Endothelial cell of umbilical vein (primary cell): ENCODE measurements at regions not wholly inside any gene's neighbourhood (a gene's known extent, or its start where the extent isn't known, plus 50 kb on each side); places are given as distances from the start of the nearest gene placed in this dataset. TPM values are rescaled to one million over a fixed set of nuclear protein-coding genes. Genes with fewer than 3 reads are reported as not detected.

ENCODE experiments used
- BruUV-seq: library from RNA; stranded (reverse); fragments of 400-500 nt; replicated peaks from 2 replicates; lab custom pipeline; 2021; lab: Mats Ljungman, UMichigan
- CTCF ChIA-PET: fragments of 300-600, 350-600 bp; sonication (Branson Sonifier 250); formaldehyde crosslinking; loops from one replicate; lab custom pipeline; 2021; ENCODE audit warnings: antibody characterized with exemption, inconsistent platforms; lab: Charles Lee
- POLR2A ChIA-PET: fragments of 300-600, 350-600 bp; sonication (Branson Sonifier 250); formaldehyde crosslinking; loops from one replicate; lab custom pipeline; 2021; ENCODE audit warnings: antibody characterized with exemption, inconsistent platforms; lab: Charles Lee
- DNase-seq: peaks from one replicate; pipeline ENCODE4 v3.0.0-alpha.2; 2011; ENCODE audit warnings: low read depth, low spot score
- FAIRE-seq: peaks from 2 replicates; lab custom pipeline; 2011; peaks lifted over from hg19 to GRCh38; lab: Jason Lieb, UNC
- H2AFZ ChIP-seq: 2 replicates; pipeline ENCODE4 v1.6.0; 2012; ENCODE audit warnings: low read depth, low read length, control low read depth, inconsistent platforms
- H3K27ac ChIP-seq: 2 replicates; pipeline ENCODE4 v1.5.1; 2011; ENCODE audit warnings: low read depth, mild to moderate bottlenecking, control low read depth, low read length, moderate library complexity; ENCODE audit not compliant: insufficient read depth
- H3K27me3 ChIP-seq, 2 experiments: 2 replicates each; pipeline versions ENCODE4 v1.6.0 to v1.6.1; 2011; ENCODE audit warnings: low read length in 2 of 2, mixed read lengths in 1 of 2; ENCODE audit not compliant: control insufficient read depth in 2 of 2, insufficient read depth in 2 of 2
- H3K36me3 ChIP-seq, 2 experiments: 2 replicates in 1 of 2; 3 replicates in 1 of 2; pipeline ENCODE4 v1.5.1; 2011; ENCODE audit warnings: low read length in 2 of 2, mild to moderate bottlenecking in 1 of 2, moderate library complexity in 1 of 2; ENCODE audit not compliant: control insufficient read depth in 2 of 2, insufficient read depth in 2 of 2; ENCODE audit errors: extremely low read depth in 1 of 2
- H3K4me1 ChIP-seq: 3 replicates; pipeline ENCODE4 v1.5.1; 2011; ENCODE audit warnings: mild to moderate bottlenecking, low read length; ENCODE audit not compliant: control insufficient read depth, insufficient read depth; ENCODE audit errors: extremely low read depth
- H3K4me2 ChIP-seq: 2 replicates; pipeline ENCODE4 v1.6.1; 2011; ENCODE audit warnings: low read length, control low read depth, mixed read lengths; ENCODE audit not compliant: insufficient read depth
- H3K4me3 ChIP-seq, 3 experiments: fragments of 200-600 bp in 1 of 3; sonication (generic), shearing (Covaris generic) in 1 of 3; replicated peaks in 1 of 3; 2 replicates each; pipeline ENCODE4 v1.5.1; 2011 to 2016; ENCODE audit warnings: control low read depth in 3 of 3, low read length in 3 of 3, mild to moderate bottlenecking in 2 of 3, inconsistent platforms in 1 of 3, low read depth in 1 of 3, moderate library complexity in 1 of 3; ENCODE audit not compliant: insufficient read depth in 1 of 3
- H3K79me2 ChIP-seq: 2 replicates; pipeline ENCODE4 v1.6.0; 2012; ENCODE audit warnings: low read length, inconsistent platforms; ENCODE audit not compliant: control insufficient read depth, insufficient read depth
- H3K9ac ChIP-seq: replicated peaks from 2 replicates; pipeline ENCODE3; 2011; ENCODE audit warnings: low read length, control low read depth; ENCODE audit not compliant: insufficient read depth; ENCODE audit errors: extremely low read depth
- H3K9me1 ChIP-seq: replicated peaks from 3 replicates; pipeline ENCODE4 v1.6.0; 2011; ENCODE audit warnings: mild to moderate bottlenecking, low read length; ENCODE audit not compliant: control insufficient read depth, insufficient read depth; ENCODE audit errors: extremely low read depth
- H3K9me3 ChIP-seq: replicated peaks from 2 replicates; pipeline ENCODE4 v1.5.1; 2012; ENCODE audit warnings: low read length, inconsistent platforms; ENCODE audit not compliant: control insufficient read depth, insufficient read depth
- H4K20me1 ChIP-seq: replicated peaks from 2 replicates; pipeline ENCODE3; 2011; ENCODE audit warnings: mild to moderate bottlenecking, low read length; ENCODE audit not compliant: control insufficient read depth, insufficient read depth; ENCODE audit errors: extremely low read depth
- EZH2 ChIP-seq: IDR thresholded peaks from 2 replicates; pipeline ENCODE4 v1.6.1; 2012; ENCODE audit warnings: borderline replicate concordance, low read depth, mild to moderate bottlenecking, moderate library complexity, low read length, inconsistent platforms; ENCODE audit not compliant: severe bottlenecking
- FOS ChIP-seq: IDR thresholded peaks from 2 replicates; pipeline ENCODE4 v1.6.1; 2011; ENCODE audit warnings: mild to moderate bottlenecking, low read length, moderate library complexity, borderline replicate concordance; ENCODE audit not compliant: insufficient read depth
- GATA2 ChIP-seq: IDR thresholded peaks from 2 replicates; pipeline ENCODE4 v1.7.0; 2011; ENCODE audit warnings: low read depth, mild to moderate bottlenecking, moderate library complexity, mixed read lengths, low read length; ENCODE audit not compliant: insufficient read length, insufficient read depth
- JUN ChIP-seq: IDR thresholded peaks from 2 replicates; pipeline ENCODE4 v1.6.1; 2011; ENCODE audit warnings: borderline replicate concordance, low read depth; ENCODE audit not compliant: insufficient read length, insufficient read depth
- POLR2AphosphoS5 ChIP-seq: IDR thresholded peaks from 2 replicates; pipeline ENCODE4 v1.6.1; 2012; ENCODE audit warnings: low read depth, mild to moderate bottlenecking, control low read depth, low read length, moderate library complexity; ENCODE audit not compliant: insufficient read depth
- dilution Hi-C: fragments of 300-500 bp; cut with MboI; formaldehyde crosslinking; loops from one replicate; pipeline ENCODE4 v1.15.0; 2019; ENCODE audit warnings: low sequenced_read_pairs; ENCODE audit not compliant: extremely low pct_ligation_motif_present
- intact Hi-C: fragments of 100-400 bp; cut with micrococcal nuclease; formaldehyde crosslinking; loops from one replicate; pipeline ENCODE4 v1.10.0; 2022
- small RNA-seq: library from RNA; depleted of rRNA; stranded (forward); fragments of <200 nt; gene quantifications from one replicate; pipeline ENCODE3, GENCODE V24; 2012; ENCODE audit warnings: low replicate concordance, low read depth; ENCODE audit not compliant: insufficient read depth, insufficient read length
- TF ChIP-seq, protein P1 (sequence below): IDR thresholded peaks from 2 replicates; pipeline ENCODE4 v1.6.1; 2011; ENCODE audit not compliant: insufficient read depth, insufficient read length

DNA sequence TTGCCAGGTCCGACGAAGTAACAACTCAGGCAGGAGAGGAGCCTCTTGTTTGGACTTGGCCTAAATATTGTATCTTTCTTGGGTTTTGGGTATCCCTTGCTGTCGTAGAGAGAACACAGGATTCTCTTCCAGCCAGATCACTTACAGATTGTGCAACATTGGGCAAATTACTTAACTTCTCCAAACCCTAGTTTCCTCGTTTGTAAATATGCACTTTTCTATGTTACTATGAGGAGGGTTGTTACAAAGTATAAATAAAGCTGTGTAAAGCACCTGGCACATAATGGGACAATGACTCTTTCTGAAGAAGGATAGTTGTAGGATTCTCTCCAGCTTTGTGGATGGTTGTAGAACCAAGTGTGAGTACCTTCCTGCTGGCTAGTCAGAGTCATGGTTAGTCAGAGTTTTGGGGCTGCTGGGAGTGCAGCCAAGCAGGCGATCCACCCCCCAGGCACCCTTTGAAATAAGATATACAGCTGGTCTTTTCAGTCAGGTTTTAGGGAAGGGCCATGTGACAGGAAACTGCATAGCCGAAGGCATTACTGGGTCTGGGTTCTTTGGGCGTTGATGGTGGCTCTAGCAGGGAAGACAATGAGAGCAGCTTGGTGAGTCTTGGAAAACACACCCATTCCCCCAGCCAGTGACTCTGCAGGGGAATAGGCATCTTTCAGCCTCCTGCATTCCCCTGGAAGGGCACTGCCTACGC, 49.9 kb upstream of the GDNF start:
- intact Hi-C loops, result no loop called here
- FAIRE-seq (no peak), DNase-seq (no peak)
- no peak overlapping the region for H3K4me2 ChIP-seq
- H3K36me3 ChIP-seq, result no peaks in the 10 kb centered on the region
- H3K4me1 ChIP-seq, result no peaks in the 10 kb centered on the region
- TF ChIP-seq EZH2 (no peak), GATA2 (no peak), POLR2AphosphoS5 (no peak), FOS (no peak), JUN (no peak)
- TF ChIP-seq, protein P1, sequence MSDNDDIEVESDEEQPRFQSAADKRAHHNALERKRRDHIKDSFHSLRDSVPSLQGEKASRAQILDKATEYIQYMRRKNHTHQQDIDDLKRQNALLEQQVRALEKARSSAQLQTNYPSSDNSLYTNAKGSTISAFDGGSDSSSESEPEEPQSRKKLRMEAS, result no peak
- H4K20me1 ChIP-seq, result no peaks in the 10 kb centered on the region
- H3K4me3 ChIP-seq, result no peak overlapping the region
- no peak overlapping the region for H3K27ac ChIP-seq
- CTCF ChIA-PET, result no interaction called here
- dilution Hi-C loops, result no loop called here
- no peaks in the 10 kb centered on the region for H3K9me1 ChIP-seq
- no TSS peak for BruUV-seq
- H3K27me3 ChIP-seq, result no peaks in the 10 kb centered on the region
- no peak overlapping the region for H3K9ac ChIP-seq
- H3K79me2 ChIP-seq, result no peaks in the 10 kb centered on the region
- POLR2A ChIA-PET, result no interaction called here
- no peaks in the 10 kb centered on the region for H3K9me3 ChIP-seq
- no peak overlapping the region for H2AFZ ChIP-seq

Small RNAs in the stretch of these regions (small RNA-seq; reads per million reads assigned to genes)
- not detected for gene LINC02110
